Colonic mucosa (tissue), 4 donors: ENCODE measurements at regions not wholly inside any gene's neighbourhood (a gene's known extent, or its start where the extent isn't known, plus 50 kb on each side); places are given as distances from the start of the nearest gene placed in this dataset.

Experiments used
- DNase-seq: peaks from one replicate; pipeline ENCODE4 v3.0.0-alpha.2; 2020
- H3K27ac ChIP-seq: fragments of 200-600 bp; one replicate; pipeline ENCODE4 v1.8.0; 2021
- H3K27me3 ChIP-seq: fragments of 200-600 bp; one replicate; pipeline ENCODE4 v1.8.0; 2021
- H3K36me3 ChIP-seq: fragments of 200-600 bp; one replicate; pipeline ENCODE4 v1.8.0; 2021
- H3K4me1 ChIP-seq: fragments of 200-600 bp; one replicate; pipeline ENCODE4 v1.8.0; 2021; ENCODE audit warnings: mild to moderate bottlenecking
- H3K4me3 ChIP-seq: fragments of 200-600 bp; one replicate; pipeline ENCODE4 v1.8.0; 2021
- H3K9ac ChIP-seq, 2 donors: one replicate each; pipeline ENCODE4 v1.7.0; 2013; ENCODE audit warnings: control low read depth in 2 of 2, low read depth in 2 of 2, low read length in 2 of 2
- H3K9me3 ChIP-seq: fragments of 200-600 bp; one replicate; pipeline ENCODE4 v1.8.0; 2021
- CTCF ChIP-seq: fragments of 200-600 bp; IDR thresholded peaks from one replicate; pipeline ENCODE4 v1.8.0; 2022; ENCODE audit warnings: antibody characterized with exemption, mild to moderate bottlenecking
- intact Hi-C: fragments of 100-400 bp; cut with DNase I; formaldehyde crosslinking; loops from one replicate; pipeline ENCODE4 v1.14.1; 2022
- donor health status: healthy.
- donor health status: DM: no; HTN: no; CAD: no.
- donor health status: DM: no; HTN: no; CAD: no.

DNA sequence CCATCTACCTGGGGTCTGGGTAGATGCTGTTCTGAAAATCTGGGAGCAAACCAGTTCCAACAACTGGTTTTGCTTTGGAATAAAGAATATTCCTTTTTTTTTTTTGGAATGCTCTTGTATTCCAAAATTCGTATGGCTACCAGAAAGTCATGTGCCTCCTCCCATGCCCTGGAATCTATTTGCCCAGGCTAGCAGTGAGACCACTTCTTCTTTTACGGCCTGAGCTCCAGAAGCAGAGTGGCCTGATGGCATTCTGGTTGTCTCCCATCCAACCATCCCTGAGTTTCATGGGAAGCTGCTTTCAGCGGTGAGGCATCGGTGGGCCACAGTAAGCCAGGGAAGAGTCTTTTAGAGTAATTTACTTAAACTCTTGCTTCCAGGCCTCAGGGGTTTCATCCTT is 113.4 kb upstream of the RAB4A start:
- no peaks in the 10 kb centered on the region for H3K27me3 ChIP-seq
- no peak overlapping the region for H3K27ac ChIP-seq

GRCh38 chr1:229158341-229158921 is 112.5 kb upstream of the RAB4A start:
- TF ChIP-seq CTCF, result no peak
- peak; percentile 49 for DNase-seq

More for the DNA sequence above, 113.4 kb upstream of the RAB4A start:
- no peak for DNase-seq
- Histone ChIP-seq H3K4me3 (no peak overlapping the region), H3K9me3 (no peaks in the 10 kb centered on the region), H3K9ac (no peak overlapping the region), H3K36me3 (no peaks in the 10 kb centered on the region), H3K4me1 (no peaks in the 10 kb centered on the region)
- intact Hi-C loops, result loop anchor here (10.0 kb wide), 1 partner anchor 423 kb away; the partner anchor contains the start of gene RHOU
- no peak for TF ChIP-seq CTCF

DNA sequence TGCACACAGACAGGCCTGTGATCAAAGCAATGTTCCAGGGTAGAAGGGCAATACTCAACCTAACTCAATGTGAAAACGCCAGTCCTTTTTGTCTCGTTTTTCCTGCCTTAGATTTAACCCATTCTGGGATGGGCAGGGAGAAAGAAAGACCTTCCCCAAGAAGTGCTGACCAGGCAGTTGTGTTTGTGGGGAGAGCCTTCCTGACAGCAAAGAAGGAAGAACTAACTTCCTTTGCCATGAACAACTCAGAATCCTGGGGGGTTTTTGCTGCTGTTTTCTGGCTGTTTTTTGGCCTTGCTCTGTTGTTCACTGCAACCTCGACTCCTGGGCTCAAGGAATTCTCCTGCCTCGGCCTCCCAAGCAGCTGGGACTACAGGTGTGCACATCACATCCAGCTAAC is 112.0 kb upstream of the RAB4A start:
- TF ChIP-seq CTCF, result no peak
- H3K4me1 ChIP-seq, result no peaks in the 10 kb centered on the region
- intact Hi-C loops, result loop anchor here (10.0 kb wide), 1 partner anchor 424 kb away; the partner anchor contains the start of gene RHOU

More at GRCh38 chr1:229158341-229158921, 112.5 kb upstream of the RAB4A start:
- intact Hi-C loops, result loop anchor here (10.0 kb wide), 1 partner anchor 424 kb away; the partner anchor contains the start of gene RHOU
- no peak overlapping the region for H3K9ac ChIP-seq
- no peak overlapping the region for H3K4me3 ChIP-seq
- no peaks in the 10 kb centered on the region for H3K36me3 ChIP-seq
- no peaks in the 10 kb centered on the region for H3K9me3 ChIP-seq
- no peaks in the 10 kb centered on the region for H3K4me1 ChIP-seq
- H3K27me3 ChIP-seq, result no peaks in the 10 kb centered on the region
- no peak overlapping the region for H3K27ac ChIP-seq

DNA sequence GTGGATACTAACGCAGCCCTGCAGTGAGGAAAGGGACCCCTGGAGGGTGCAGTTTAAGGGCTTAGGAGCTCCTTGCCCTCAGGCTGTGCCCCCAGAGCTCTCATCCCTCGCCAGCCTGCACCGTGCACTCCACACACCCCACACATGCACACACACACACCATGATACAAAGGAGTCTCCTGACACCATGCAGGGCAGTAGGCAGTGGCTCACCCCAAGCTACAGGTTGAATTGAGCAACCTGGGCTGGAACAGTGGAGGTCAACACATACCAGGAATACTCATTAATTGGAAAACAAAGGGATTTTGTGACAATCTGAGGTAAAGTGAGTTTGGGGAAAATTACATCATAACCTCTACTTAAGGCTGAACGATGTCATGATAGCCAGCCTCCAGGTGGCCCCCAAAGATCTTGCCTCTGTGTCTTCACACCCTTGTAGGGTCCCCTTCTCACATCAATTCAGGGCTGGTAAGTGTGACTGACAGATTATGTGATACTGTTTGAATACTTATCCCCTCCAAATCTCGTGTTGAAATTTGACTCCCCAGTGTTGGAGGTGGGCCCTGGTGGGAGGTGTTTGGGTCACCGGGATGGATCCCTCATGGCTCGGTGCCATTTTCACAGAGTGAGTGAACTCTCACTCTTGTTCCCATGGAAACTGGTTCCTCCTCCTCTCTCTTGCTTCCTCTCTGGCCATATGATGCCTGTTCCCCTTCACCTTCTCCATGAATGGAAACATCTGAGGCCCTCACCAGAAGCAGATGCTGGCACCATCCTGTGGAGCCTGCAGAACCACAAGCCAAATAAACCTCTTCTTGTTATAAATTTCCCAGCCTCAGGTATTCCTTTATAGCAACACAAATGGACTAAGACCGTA is 111.0 kb upstream of the RAB4A start:
- intact Hi-C loops, result loop anchor here (10.0 kb wide), 1 partner anchor 425 kb away; the partner anchor contains the start of gene RHOU
- Histone ChIP-seq H3K4me1 (no peaks in the 10 kb centered on the region), H3K9ac (no peak overlapping the region), H3K27me3 (no peaks in the 10 kb centered on the region), H3K36me3 (no peaks in the 10 kb centered on the region), H3K4me3 (no peak overlapping the region), H3K9me3 (no peaks in the 10 kb centered on the region), H3K27ac (no peak overlapping the region)
- no peak for TF ChIP-seq CTCF
- no peak for DNase-seq

More for the DNA sequence above, 112.0 kb upstream of the RAB4A start:
- no peaks in the 10 kb centered on the region for H3K27me3 ChIP-seq
- no peak overlapping the region for H3K4me3 ChIP-seq
- no peak for DNase-seq
- H3K9ac ChIP-seq, result no peak overlapping the region
- no peaks in the 10 kb centered on the region for H3K36me3 ChIP-seq
- no peaks in the 10 kb centered on the region for H3K9me3 ChIP-seq
- H3K27ac ChIP-seq, result no peak overlapping the region

DNA sequence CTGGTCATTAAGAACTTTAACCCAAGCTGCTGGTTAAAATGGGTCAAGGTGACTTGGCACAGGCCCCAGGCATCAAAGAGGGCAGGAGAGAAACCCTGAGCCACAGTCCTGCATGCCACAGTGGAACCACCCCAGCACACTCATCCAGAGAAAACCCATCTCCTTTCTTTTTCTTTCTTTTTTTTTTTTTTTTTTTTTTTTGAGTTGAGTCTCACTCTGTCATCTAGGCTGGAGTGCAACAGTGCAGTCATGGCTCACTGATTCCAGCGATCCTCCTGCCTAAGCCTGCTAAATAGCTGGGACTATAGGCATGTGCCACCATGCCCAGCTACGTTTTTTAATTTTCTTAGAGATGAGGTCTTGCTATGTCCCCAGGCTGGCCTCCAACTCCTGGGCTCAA is 109.2 kb upstream of the RAB4A start:
- Histone ChIP-seq H3K4me3 (no peak overlapping the region), H3K27me3 (no peaks in the 10 kb centered on the region)
- intact Hi-C loops, result no loop called here

More for the DNA sequence above, 109.2 kb upstream of the RAB4A start:
- no peak overlapping the region for H3K27ac ChIP-seq
- no peak overlapping the region for H3K9ac ChIP-seq
- no peak for DNase-seq
- H3K9me3 ChIP-seq, result no peaks in the 10 kb centered on the region
- no peaks in the 10 kb centered on the region for H3K4me1 ChIP-seq
- H3K36me3 ChIP-seq, result no peaks in the 10 kb centered on the region
- no peak for TF ChIP-seq CTCF
